Stimulated activated CD8-positive, alpha-beta memory T cell treated with anti-CD3 and anti-CD28 coated beads, Interleukin-15, amount 100 ng/mL, for 48 hours (primary cell): ENCODE measurements at regions not wholly inside any gene's neighbourhood (a gene's known extent, or its start where the extent isn't known, plus 50 kb on each side); places are given as distances from the start of the nearest gene placed in this dataset.

Source experiments
- DNase-seq, 2 donors: peaks; one replicate each; pipeline ENCODE4 v3.0.0-alpha.2; 2020; ENCODE audit warnings: low read depth in 2 of 2

DNA sequence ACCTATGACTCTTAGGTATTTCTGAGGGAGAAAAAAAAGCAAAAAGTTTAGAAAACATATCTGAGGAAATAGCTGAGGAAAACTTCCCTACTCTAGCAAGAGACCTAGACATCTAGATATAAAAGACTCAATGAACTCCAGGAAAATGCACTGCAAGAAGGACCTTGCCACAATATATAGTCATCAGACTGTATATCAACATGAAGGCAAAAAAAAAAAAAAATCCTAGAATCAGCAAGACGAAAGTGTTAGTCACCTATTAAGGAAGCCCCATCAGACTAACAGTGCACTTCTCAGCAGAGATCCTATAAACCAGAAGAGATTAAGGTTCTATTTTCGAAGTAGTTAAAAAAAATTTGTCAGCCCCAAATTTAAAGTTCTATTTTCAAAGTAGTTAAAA is 166.2 kb downstream of the TMEM38B start:
- no peak for DNase-seq

DNA sequence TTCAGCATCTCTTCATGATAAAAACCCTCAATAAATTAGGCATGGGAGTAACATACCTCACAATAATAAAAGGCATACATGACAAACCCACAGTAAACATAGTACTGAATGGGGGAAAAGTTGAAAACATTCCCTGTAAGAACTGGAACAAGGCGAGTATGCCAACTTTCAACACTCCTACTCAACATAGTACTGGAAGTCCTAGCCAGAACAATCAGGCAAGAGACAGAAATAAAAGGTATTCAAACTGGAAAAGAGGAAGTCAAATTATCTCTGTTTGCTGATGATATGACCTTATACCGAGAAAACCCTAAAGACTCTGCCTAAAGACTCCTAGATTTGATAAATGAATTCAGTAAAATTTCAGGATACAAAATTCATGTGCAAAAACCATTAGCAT is 167.6 kb downstream of the TMEM38B start:
- DNase-seq = no peak

DNA sequence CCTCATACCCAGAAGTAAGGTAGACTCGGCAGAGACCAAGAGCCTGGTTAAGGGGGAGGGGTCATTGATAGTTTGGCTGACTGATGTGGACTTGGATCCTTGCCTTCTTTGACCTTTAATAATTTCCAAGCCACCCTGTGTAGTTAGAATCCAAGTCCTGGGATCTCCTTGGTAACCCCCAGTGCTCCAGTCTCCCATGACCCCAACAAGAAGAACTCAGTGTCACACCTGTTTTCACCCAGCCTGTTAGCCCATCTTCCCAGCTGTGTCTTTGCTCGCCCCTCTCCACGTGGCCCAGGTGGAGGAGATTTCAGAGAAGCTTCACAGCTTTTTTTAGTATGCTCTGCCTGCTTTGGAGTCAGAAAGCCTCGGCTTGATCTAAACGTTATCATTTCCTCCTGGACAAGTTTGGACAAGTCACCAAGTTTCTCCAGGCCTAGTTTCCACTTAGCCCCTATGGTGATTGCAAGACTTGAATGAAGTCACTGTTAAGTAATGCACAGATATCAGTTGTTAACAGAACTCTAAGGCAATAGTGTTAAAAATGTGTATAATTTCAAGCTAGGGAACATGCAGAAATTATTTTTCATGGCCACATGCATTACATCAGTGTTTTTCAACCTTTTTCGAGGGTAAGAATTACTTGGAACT is 170.0 kb downstream of the TMEM38B start:
- DNase-seq = no peak

DNA sequence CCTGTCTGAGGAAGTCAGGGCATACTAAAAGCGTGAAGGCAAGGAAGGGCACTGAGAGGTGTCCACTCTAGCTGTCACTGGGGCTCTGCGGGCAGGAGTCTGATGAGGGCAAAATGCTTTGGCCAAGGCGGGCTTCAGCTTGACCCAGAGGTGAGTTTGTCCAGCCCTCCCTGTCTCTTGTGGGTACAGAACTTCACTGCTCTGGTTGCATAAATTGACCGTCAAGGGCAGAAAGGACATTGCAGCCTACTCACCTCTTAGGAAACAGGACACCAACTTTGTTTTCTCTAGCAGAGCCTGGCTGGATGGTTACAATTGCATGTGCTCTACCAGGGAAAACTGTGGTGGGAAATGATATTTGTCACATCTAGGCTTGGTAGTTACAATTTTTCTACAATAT is 170.9 kb downstream of the TMEM38B start:
- DNase-seq = no peak

DNA sequence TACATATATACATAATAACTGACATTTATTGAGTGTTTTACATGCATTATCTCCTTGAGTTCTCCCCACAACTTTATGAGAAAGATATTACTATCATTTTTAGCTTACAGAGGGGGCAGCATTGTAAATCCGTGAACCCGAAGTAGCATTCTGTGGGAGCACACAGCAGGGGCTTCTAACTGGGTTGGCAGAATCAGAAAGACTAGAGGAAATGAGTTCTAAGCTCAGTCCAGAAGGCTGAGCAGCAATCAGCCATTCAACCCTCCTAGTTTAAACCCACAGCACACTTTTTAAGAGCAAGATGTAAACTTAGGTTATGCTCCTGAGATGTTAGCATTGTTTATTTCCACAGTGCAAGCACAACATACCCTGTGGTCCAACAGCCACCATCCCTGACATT is 177.2 kb downstream of the TMEM38B start:
- no peak for DNase-seq

DNA sequence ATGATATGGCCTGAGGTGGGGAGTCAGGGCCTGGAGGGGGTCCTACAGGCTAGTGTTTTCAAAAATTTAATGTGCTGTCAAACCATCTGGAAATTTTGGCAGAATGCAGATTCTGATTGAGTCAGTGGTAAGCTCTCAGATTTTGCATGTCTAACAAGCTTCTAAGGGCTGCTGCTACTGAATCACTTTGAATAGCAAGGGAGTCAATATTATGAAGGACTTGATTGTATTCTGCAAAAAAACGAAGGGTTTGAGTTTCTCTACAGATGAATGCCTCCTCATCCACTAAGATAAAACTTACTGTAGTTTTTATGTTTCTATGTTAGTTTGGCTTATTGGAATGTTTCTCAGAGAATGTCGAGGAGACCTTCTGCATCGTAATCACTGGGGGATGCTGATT is 179.5 kb downstream of the TMEM38B start:
- no peak for DNase-seq

DNA sequence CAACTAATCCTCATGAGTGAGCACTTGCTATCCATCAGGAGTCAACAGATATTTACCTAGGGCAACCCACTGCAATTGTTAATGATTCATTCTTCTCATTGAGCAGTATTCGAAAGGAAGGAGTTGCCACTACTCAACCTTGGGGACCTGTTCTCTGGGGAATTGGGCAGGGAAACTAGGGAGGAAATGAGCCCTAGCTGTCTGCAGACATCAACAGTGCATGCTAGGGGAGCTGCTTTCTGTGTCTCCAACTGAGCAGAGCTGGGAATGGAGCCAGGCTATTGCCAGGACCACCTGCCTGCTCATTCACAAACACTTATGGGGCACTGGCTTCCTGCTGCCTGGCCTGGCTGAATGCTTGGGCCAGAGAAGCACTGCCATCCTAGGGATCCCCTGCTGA is 183.4 kb downstream of the TMEM38B start:
- no peak for DNase-seq

DNA sequence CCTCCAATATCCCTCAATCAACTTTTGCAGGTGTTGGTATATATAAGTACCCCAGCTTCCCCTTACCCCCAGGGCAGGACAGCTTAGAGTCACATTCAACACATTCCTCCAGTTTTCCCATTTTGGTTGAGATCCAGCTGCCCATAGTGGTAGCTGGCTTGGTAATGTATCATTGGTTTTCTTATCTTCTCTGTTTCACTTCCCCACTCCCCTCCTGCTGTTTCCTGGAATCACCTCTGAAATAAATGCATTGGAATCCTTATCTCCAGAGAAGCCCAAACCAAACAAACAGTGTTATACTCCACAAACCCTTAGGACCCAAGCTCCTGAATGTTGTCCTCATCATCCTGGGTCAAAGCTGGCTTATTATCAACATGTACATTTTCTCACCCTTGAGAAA is 184.8 kb downstream of the TMEM38B start:
- DNase-seq = no peak

DNA sequence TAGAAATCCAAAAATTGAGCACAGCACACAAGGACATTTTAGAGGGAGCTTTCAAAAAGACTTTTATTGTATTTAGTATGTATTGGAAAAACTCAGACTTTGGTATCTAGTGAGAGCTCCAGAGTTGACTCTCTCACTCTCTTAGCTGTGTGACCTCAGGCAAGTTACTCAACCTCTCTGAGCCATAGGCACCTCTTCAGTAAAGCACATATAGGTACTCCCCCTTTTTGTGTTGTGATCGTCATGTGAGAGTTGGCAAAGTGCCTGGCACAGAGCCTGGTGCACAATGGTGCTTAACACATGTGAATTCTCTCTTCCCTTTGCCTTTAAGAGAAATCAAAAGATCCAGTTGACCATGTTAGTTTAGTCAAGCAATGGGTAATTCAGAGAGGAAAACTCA is 186.2 kb downstream of the TMEM38B start:
- no peak for DNase-seq

DNA sequence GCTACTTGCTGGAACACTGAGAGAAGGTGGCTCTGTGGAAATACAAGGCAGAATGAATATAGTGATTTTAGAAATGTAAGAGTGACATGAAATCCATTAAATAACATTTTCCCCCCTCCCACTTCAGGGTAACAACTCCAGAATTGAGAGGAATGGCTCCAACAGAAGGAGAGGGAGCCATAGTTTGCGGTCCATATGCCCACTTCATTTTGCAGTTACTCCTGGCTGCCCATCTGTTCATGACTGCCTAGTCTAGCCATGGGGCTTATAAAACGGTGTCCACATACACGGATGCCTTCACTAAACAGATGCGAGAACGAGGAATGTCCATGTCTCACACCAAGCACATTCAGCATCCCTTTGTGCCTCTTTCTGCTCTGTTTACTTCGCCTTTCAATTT is 186.7 kb downstream of the TMEM38B start:
- DNase-seq = no peak

DNA sequence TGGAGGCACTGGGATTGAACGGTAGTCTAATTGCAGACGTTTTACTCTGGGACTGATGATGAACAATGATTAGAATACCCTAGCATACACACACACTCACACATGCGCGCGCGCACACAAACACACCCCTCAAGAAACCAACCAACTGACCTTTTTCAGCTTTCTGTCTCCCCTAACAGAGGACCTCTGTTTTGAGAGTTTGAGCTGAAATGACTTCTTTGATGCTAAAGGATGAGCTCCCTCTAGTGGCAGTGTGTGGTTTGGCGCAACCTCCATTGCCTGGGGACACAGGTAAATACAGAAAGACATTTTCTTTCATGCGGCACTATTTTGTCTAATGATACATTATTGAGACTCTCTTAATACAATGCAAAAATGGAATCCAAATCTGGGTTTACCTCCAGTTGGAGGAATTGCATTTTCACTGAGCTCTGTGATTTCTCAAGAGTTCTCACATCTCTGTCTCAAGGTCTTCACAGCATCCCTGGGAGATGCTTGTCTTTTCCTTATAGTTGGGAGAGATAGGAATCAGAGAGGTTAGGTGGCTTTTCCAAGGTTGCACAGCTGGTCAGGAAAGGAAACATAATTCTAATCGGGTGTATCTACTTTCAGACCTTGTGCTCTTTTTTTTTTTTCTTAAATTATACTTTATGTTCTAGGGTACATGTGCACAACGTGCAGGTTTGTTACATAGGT is 187.5 kb downstream of the TMEM38B start:
- DNase-seq = peak; percentile 21 to 23

DNA sequence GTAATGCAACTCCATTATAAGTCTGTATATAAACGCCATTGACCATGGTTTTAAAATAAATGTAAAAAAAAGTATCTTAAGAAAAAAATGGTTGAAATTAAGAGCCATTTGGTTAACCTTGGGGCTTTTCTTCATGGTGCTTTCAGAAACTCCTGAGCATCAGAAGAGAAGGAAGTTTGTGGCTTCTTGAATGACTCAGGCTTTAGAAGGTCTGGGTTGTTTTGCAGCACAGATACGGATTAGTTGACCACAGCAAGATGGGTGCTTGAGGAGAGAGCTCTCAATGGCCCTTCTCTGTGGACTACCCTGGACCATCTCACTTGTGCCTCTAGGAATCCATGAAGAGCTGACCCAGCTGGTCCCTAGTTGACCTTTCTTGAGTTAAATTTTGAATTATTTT is 189.5 kb downstream of the TMEM38B start:
- no peak for DNase-seq

DNA sequence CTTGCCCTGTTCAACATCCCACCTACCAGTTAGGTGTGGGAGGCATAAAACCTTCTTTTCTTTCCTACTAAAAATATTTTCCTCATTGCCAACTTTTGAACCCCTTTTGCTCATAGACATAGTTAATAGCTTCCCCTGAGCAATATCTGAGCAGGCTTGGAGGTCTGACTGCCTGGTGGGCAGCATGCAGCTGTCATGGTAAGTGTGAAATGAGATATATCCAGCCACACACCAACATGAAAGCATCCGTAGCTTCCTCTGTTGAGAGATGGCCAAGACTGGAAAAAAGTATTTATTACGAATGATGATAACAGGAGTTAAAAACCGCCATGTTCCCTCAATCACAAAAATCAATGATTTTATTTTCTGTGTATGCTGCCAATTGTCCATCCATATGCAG is 190.1 kb downstream of the TMEM38B start:
- no peak for DNase-seq

DNA sequence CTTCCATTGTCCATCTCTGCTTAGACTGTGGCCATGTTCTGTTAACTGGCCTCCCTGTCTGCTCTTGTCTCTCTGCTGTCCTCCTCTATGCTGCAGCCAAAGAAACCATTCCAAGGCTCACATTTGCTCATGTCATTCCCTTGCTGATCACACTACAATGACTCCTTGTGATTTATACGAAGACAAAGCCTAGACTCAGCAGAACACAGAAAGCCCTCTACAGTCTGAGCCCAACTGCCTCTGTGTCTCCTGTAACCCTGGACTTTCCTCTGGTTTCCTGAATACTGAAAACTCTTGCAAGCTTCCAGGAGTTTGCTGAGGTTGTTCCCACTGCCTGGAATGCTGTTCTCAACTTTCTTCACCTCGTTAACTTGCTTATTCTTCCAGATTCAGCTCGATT is 191.8 kb downstream of the TMEM38B start:
- DNase-seq = no peak

DNA sequence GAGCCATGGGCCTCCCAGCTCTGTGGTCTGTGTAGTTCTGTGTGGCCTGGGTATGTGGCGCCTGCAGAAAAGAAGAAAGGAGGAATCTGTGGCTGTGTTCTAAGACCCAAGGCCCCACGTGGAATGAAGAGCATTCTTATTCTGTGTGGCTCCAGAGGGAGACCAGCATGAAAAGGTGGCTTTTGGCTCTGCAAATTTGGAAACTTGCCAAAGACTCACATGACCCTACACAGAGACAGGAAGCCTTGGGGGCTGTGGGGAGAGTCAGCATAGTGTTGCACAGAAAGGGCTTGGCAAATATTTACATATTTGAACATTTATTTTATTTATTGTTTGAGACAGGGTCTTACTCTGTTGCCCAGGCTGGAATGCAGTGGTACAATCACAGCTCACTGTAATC is 193.3 kb downstream of the TMEM38B start:
- no peak for DNase-seq

DNA sequence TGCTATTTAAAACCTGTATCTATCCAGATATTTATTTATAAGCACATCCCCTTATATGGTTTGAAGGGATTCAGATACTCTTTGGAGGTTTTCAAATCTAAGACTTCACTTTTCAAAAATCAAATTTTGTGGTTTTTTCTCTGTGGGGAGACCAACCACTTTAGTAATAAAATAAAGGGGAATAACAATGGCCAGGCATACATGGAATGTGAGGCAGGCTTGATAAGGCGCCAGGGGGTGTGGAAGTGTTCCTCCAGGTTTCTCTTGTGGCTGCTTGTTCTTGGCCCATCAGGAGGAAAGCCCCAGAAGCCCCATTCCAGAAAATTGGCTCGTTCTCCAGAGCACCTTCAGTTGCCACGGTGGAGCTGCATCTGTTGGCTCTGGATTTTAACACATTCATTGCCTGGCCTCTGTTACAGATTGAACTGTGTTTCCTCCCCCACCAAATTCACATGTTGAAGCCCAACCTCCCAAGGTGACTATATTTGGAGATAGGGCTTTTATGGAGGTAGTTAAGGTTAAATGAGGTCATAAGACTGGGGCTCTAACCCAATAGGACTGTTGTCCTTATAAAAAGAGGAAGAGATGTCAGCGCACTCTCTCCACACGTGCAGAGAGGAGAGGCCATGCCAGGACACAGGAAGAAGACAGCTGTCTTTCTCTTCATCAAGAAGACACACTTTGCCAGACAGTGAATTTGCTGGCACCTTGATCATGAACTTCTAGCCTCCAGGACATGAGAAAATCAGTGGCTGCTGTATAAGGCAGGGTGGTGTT is 195.9 kb downstream of the TMEM38B start:
- no peak for DNase-seq

DNA sequence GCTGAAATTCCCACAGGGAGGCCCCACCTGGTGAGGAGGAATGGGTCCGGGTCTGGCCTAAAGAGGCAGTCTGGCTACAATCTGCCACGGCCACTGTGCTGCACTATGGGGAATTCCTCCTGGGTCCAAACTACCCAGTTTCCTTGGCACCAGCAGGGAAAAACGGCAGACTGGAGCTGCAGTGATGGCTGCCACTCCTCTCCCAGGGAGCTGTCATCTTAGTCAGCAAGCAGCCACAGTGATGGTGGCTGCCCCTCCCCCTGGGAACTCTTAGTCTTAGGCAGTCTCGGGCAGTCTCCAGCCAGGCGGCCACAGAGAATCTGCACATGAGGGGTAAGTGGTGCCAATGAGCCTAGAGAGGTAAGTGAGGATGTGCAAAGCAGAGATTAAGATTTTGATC is 205.8 kb downstream of the TMEM38B start:
- no peak for DNase-seq

DNA sequence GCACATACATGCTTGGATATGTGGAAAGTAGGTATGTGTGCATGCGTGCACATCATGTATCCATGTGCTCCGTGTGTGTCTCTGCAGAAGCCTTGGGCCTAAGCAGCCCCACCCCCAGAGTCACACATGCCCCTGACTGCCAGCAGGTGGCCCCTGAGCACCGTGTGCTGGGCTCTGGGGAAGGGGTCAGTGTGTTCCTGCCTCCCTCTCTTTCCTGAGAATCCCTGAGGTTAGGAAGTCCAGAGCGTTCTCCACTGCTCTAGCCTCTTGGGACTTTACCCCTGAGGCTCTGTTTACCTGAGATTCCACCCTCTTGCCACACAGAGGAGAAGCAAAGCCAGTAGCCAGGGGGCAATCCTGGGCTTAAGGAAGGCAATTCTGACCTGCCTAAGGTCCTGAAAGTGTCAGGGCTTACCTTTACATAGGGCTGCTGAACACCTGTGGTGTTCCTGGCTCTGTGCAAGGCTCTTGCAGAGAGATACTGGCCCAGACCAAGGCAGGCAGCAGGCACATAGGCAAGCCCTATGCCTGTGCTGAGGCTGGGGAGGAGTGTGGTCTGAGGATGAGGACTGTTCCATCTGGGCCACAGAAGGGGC is 207.3 kb downstream of the TMEM38B start:
- no peak for DNase-seq

DNA sequence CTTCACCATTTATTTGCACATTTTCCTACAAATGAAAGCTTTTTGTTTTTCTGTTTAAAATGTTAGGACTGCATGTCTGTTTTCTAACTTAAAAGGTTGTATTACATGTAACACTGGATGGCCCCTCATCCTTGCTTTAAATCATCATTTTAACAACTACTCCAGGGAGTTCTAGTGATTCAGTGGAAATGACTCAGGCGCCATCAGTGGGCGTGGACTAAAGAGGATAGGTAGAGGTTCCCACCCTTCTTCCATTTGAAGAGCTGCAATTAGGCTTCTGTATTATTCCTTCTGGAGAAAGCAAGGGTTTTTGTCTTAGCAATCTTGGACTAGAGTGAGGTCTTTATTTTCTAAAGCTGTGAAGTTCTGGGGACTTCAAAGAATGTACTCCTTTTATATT is 213.7 kb downstream of the TMEM38B start:
- DNase-seq = no peak

DNA sequence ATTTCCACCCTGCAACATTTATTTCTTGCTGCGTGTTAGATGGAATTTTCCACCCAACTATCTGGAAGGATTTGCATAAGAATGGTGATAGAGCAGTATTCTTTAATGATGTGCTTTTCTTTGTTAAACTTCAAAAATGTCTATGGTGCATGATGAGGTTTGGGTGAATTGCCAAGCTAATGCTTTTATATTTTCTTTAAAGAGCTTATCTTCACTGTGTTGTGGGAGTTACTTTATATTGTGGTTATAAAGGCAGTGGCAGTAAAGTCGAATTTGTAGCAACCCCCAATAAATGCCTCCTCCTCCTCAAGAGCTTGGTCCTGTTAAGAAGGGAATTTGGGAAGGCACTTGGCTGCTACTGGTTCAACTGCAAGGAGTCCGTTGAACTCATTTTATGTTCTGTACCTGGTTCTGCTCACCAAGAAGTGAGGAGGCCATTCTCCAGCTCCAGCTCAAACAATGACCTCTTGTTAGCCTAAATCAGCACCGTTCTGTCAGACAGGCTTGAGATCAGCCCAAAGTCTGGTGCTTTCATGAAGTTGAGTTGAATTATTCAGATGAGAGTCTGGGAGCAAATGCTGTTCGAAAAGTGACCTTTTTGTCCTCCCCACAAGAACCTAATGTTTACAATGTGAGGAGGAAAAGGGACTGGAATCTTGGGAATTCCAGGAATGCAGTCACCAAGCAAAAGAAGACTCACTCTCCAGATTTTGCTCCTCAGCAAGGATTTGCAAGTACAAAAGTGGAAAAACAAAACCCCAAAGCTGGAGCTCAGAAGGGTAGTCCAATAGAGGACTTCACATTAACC is 217.0 kb downstream of the TMEM38B start:
- no peak for DNase-seq

DNA sequence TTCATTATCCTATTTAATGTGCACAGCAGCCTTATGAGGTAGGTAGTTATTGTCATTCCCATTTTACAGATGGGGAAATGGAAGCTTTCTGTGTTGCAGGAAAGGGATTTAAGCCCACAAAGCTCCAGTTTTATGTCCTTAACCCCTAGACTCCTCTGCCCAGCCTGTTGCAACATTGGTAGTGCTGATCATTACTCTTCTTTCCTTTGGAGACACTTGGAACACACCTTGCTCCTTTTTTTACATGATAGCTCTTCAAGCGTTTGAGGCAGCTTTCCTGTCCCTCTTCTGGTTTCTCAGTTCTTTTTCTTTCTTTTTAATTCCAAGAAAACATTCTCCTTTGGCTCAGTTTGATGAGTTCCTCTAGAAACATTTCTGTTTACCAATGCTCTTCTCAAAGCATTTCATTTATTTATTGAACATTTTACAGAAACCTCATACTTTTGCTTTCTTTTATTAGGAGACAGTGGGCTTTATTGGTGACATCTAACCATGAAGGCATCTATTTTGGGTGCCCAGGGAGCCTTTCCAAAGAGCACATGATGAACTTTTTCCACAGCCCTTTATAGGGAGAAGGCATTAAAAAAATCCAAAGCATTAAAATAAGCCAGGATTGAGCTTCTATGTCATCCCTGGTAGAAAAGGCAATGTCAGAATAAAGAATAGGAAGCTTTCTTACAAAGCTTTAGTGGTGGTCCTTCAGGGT is 218.0 kb downstream of the TMEM38B start:
- no peak for DNase-seq
